Endothelial cell of umbilical vein (primary cell): ENCODE measurements at regions not wholly inside any gene's neighbourhood (a gene's known extent, or its start where the extent isn't known, plus 50 kb on each side); places are given as distances from the start of the nearest gene placed in this dataset.

Experiments used
- POLR2A ChIP-seq: IDR thresholded peaks from 2 replicates; pipeline ENCODE4 v1.6.1; 2012; ENCODE audit warnings: low read depth, mild to moderate bottlenecking, control low read depth, low read length
- TF ChIP-seq, protein P1 (sequence below), 2 donors: IDR thresholded peaks; 1 replicate in 1 of 2; 2 replicates in 1 of 2; pipeline ENCODE4 v1.5.1; 2011; ENCODE audit warnings: low read length in 2 of 2, mild to moderate bottlenecking in 2 of 2, moderate library complexity in 2 of 2, control low read depth in 1 of 2, inconsistent platforms in 1 of 2, low read depth in 1 of 2; ENCODE audit not compliant: insufficient read depth in 1 of 2; ENCODE audit errors: extremely low read depth in 1 of 2

DNA sequence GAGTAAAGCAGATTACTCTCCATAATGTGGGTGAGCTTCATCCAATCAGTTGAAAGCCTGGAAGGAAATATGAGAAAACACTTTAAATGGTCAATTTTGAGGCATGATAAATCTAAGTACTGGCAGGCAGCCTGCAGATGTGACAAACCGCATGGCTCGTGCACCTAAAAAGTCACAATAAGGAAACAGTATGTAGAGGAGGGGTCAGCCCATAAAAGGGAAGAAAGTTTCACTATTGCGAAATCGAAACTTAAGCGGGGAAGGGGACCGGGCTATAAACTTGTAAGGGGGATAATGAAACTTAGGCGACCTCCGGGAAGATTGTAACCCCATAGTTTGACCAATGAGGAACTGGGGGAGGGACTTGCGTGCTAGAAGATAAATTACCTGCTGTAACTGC, 109.8 kb downstream of the PLPPR4 start:
- TF ChIP-seq POLR2A: no peak
- TF ChIP-seq, protein P1, sequence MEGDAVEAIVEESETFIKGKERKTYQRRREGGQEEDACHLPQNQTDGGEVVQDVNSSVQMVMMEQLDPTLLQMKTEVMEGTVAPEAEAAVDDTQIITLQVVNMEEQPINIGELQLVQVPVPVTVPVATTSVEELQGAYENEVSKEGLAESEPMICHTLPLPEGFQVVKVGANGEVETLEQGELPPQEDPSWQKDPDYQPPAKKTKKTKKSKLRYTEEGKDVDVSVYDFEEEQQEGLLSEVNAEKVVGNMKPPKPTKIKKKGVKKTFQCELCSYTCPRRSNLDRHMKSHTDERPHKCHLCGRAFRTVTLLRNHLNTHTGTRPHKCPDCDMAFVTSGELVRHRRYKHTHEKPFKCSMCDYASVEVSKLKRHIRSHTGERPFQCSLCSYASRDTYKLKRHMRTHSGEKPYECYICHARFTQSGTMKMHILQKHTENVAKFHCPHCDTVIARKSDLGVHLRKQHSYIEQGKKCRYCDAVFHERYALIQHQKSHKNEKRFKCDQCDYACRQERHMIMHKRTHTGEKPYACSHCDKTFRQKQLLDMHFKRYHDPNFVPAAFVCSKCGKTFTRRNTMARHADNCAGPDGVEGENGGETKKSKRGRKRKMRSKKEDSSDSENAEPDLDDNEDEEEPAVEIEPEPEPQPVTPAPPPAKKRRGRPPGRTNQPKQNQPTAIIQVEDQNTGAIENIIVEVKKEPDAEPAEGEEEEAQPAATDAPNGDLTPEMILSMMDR (IDR thresholded peaks at IDR 0.05; ENCODE audit: extremely low read depth in 1 of 2, insufficient read depth in 1 of 2, low read depth in 1 of 2, low read length in 2 of 2): no peak
